GM10266 (cell line): ENCODE measurements at regions not wholly inside any gene's neighbourhood (a gene's known extent, or its start where the extent isn't known, plus 50 kb on each side); places are given as distances from the start of the nearest gene placed in this dataset.
A peak's percentile ranks its signal among the peaks of the same experiment; 100 is the strongest.

Experiments used
- DNase-seq: peaks from one replicate; pipeline ENCODE4 v3.0.0; 2012; ENCODE audit errors: extremely low spot score
- CTCF ChIP-seq: IDR thresholded peaks from 2 replicates; pipeline ENCODE4 v1.5.1; 2012; ENCODE audit warnings: mild to moderate bottlenecking, low read depth; ENCODE audit not compliant: control insufficient read depth, insufficient read depth; ENCODE audit errors: missing control alignments

- no peak for DNase-seq
Measured at GRCh38 chr21:38120984-38121855, 135.6 kb upstream of the KCNJ15 start.

GRCh38 chr21:38121888-38122720 is 134.7 kb upstream of the KCNJ15 start:
- TF ChIP-seq CTCF = no peak
- DNase-seq = no peak

More at GRCh38 chr21:38120984-38121855, 135.6 kb upstream of the KCNJ15 start:
- TF ChIP-seq CTCF = no peak

GRCh38 chr21:38123626-38124025 is 133.2 kb upstream of the KCNJ15 start:
- TF ChIP-seq CTCF = no peak

GRCh38 chr21:38126666-38127303 is 130.0 kb upstream of the KCNJ15 start:
- peak; percentile 71 for TF ChIP-seq CTCF
- peak; percentile 38 for DNase-seq

More at GRCh38 chr21:38123626-38124025, 133.2 kb upstream of the KCNJ15 start:
- DNase-seq = no peak

GRCh38 chr21:38129711-38130110 is 127.1 kb upstream of the KCNJ15 start:
- TF ChIP-seq CTCF = no peak
- no peak for DNase-seq

GRCh38 chr21:38133240-38133639 is 123.6 kb upstream of the KCNJ15 start:
- no peak for DNase-seq
- TF ChIP-seq CTCF = no peak
